ENCODE measurements at regions not wholly inside any gene's neighbourhood (a gene's known extent, or its start where the extent isn't known, plus 50 kb on each side); places are given as distances from the start of the nearest gene placed in this dataset.

DNA sequence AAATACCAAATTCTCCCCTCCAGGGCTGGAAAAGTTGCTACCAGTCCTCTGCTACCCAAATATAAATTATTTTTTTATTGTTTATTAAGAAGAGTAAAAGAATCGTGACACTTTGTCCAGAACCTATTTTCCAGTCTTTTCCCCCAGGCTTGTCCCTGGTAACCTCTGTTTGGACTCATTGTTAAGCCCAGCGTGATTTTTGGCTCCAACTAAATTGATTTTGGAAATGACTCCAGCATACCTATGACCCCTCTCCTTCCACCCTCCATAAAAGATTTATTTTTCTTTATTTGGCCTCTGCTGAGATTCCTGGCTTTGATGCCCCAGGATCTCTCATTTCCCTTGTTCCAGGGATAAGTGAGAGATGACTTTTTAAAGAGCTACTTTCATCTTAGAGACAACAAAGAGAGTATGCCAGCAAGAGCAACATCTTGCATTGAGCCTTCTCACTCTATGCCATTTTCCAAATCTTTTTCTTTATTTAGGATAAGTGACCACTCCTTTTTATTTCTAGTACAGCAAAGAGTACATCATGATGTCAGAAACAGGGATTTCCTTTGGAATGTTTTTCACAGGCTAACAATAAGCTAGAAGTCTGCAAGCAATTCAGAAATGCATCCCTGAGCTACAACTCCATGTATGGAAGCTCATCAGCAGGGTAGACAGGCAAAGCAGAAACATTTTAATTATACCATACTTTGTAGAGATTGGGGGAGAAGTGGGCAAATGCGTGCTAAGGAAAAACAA lies 75.8 kb downstream of the DAD1 start:
- DNase-seq (ENCODE audit: low spot score), result no peak
- intact Hi-C loops (cut with DNase I), result loop anchor here (5.0 kb wide), 1 partner anchor 34 kb away; no protein-coding TSS in a partner anchor

DNA sequence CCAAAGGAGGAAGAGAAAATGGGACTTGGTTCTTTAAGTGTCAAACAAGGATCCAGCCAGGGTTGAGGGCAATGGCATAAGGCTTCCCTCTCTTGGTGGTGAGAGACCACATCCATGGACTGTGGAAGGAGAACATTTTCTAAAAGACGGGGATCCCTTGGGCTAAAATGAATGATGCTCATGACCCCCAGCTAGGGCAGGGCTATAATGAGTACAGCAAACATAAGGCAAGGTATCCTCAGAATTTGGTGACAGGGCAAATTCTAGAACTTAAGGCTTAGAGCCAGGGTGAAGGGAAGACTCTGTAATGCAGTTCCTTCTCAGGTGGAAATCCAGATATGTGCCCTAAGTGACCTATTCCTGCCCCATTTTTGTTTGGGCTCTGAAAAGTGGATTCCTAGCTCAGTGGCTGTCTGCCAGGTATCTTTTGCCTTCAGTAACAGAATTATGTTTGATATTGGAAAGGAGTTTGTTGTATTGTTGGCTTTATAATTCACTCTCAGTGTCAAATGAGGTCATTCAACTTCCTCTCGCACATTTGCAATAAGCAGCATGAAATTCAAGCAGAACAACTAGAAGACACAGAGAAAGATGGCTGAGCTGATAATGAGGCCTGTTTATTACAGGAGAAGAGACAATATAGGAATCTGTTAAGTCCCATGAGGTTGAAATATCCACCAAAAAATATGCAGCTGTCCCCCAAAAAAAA lies 76.8 kb downstream of the DAD1 start:
- no peak for DNase-seq (ENCODE audit: low spot score)
- intact Hi-C loops (cut with DNase I), result loop anchor here (5.0 kb wide), 1 partner anchor 35 kb away; no protein-coding TSS in a partner anchor

- intact Hi-C loops (cut with DNase I), result loop anchor here (5.0 kb wide), 1 partner anchor 37 kb away; no protein-coding TSS in a partner anchor
- DNase-seq (ENCODE audit: low spot score), result no peak
These were observed 78.4 kb downstream of the DAD1 start for GRCh38 chr14:22510527-22511110.

DNA sequence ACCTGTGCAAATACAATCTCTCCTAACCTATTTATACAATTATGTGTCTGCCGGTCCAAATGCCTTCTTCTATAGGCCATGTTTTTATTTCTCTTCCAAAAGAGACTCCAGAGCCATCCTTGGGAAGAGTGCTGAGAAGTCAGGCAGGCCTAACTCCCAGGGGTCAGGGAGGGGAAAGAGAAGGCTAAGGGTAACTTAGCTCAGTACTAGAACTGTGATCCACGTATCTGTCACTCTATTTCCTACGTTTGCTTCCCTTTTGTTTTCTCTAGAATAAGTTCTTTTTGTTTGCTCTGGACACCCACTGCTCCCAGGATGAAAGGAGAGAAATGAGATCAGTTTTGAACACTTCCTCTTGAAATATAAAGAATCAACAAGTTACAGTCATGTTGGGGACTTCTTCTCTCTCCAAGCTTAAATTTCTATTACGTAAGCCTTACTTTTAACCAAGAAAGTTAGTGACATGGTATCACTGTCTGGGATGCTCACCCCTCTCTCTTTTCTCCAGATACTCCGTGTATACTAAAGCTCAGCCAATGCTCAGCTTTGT lies 79.2 kb downstream of the DAD1 start:
- intact Hi-C loops (cut with DNase I), result loop anchor here (5.0 kb wide), 1 partner anchor 37 kb away; no protein-coding TSS in a partner anchor
- no peak for DNase-seq (ENCODE audit: low spot score)

- no peak for DNase-seq (ENCODE audit: low spot score)
- intact Hi-C loops (cut with DNase I), result no loop called here
These were observed 79.9 kb downstream of the DAD1 start for GRCh38 chr14:22509036-22509709.

DNA sequence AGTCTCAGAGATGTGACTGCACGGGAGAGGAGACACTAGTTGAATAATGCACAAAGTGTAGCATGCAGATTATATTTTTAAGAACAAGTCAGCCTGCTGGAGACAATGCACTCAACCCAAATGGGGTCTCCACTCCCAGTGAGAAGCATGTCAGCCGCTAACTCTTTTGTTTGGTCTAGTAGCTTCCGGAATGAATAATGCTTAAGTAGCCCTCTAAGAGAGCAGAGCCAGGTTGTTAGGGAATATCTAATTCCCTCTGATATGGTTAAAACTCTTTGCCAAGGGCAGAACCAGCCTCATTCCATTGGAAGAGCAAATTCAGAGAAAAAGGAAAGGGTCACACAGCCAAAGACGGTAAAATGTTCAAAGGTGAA lies 80.4 kb downstream of the DAD1 start:
- no peak for DNase-seq (ENCODE audit: low spot score)
- intact Hi-C loops (cut with DNase I), result no loop called here

GRCh38 chr14:22508150-22508457 lies 80.9 kb downstream of the DAD1 start:
- intact Hi-C loops (cut with DNase I), result no loop called here
- DNase-seq (ENCODE audit: low spot score), result no peak

- intact Hi-C loops (cut with DNase I), result no loop called here
- no peak for DNase-seq (ENCODE audit: low spot score)
These were observed 82.2 kb downstream of the DAD1 start for GRCh38 chr14:22506778-22507351.

GRCh38 chr14:22506378-22506710 lies 82.7 kb downstream of the DAD1 start:
- DNase-seq (ENCODE audit: low spot score), result no peak
- intact Hi-C loops (cut with DNase I), result no loop called here

- intact Hi-C loops (cut with DNase I), result no loop called here
- DNase-seq (ENCODE audit: low spot score), result no peak
These were observed 83.2 kb downstream of the DAD1 start for GRCh38 chr14:22505697-22506377.

GRCh38 chr14:22505309-22505696 lies 83.7 kb downstream of the DAD1 start:
- intact Hi-C loops (cut with DNase I), result no loop called here
- DNase-seq (ENCODE audit: low spot score), result no peak

DNA sequence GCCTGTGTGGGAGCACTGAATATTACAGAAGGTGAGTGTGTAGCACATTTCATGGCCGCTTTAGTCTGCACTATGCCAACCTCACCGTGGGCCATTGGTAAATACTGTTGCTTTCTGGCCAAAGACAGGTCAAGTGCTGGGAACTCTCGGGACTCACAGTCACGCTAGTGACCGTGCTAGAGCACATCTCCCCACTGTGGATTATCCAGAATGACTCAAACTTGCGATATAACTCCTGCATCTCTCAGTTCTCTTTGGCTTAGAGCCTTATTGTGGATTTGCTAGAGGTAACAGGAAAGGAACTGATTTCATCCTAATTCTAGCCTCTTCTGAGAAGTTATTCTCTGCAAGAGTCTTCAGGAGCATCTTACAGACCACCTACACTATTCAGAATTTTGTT lies 86.5 kb downstream of the DAD1 start:
- DNase-seq (ENCODE audit: low spot score), result no peak
- intact Hi-C loops (cut with DNase I), result no loop called here

- no peak for DNase-seq (ENCODE audit: low spot score)
- intact Hi-C loops (cut with DNase I), result no loop called here
These were observed 87.0 kb downstream of the DAD1 start for GRCh38 chr14:22502007-22502406.

DNA sequence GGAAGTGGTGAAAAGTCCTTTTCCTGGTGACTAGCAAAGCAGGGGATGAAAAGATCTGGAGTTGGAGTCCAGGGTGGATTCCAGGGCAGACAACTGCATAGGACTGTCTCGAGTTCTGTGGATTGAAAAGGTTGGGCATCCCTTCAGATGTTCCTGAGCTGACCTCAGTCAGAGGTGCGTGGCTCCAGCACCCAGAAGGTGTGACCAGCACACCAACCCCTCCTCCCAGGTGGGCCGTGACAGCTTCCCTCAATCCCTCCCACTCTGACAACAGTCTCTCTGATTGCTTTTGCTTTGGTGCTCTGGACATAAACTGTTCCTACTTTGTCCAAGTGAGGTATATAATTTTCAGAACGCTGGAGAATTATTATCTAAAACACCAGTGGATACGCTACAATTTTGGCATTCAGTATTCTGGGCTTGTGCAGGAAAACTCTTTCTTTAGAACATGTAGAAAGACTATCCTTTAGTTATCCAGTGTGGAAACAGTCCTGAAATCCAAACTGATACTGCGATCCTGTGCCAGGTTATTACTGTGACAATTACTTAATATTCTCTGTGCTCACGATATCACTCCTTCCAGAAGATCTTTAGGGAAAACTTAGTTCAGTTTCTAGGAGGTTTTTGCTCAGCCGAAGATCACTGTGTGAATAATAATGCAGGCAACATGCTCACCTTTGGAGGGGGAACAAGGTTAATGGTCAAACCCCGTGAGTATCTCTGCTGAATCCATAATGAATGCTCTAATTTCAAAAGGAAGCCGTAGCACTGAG lies 87.9 kb downstream of the DAD1 start:
- DNase-seq (ENCODE audit: low spot score), result no peak
- intact Hi-C loops (cut with DNase I), result no loop called here

GRCh38 chr14:22500525-22500924 lies 88.5 kb downstream of the DAD1 start:
- intact Hi-C loops (cut with DNase I), result no loop called here
- no peak for DNase-seq (ENCODE audit: low spot score)

- DNase-seq (ENCODE audit: low spot score), result no peak
- intact Hi-C loops (cut with DNase I), result no loop called here
These were observed 91.3 kb downstream of the DAD1 start for GRCh38 chr14:22497671-22498093.

- intact Hi-C loops (cut with DNase I), result no loop called here
- no peak for DNase-seq (ENCODE audit: low spot score)
These were observed 91.9 kb downstream of the DAD1 start for GRCh38 chr14:22497144-22497423.

- DNase-seq (ENCODE audit: low spot score), result no peak
- intact Hi-C loops (cut with DNase I), result no loop called here
These were observed 94.4 kb downstream of the DAD1 start for GRCh38 chr14:22494486-22495135.
